GM13976 (cell line): ENCODE measurements at regions not wholly inside any gene's neighbourhood (a gene's known extent, or its start where the extent isn't known, plus 50 kb on each side); places are given as distances from the start of the nearest gene placed in this dataset.

Experiments
- DNase-seq: peaks from one replicate; pipeline ENCODE4 v3.0.0; 2012; ENCODE audit warnings: low spot score
- in situ Hi-C: fragments of 300-500 bp; cut with MboI; formaldehyde crosslinking; loops from one replicate; pipeline ENCODE4 v1.12.0; 2022; ENCODE audit warnings: low sequenced_read_pairs, mixed read lengths, inconsistent platforms; ENCODE audit not compliant: unreplicated experiment
- TF ChIP-seq, protein P1 (sequence below): IDR thresholded peaks from 2 replicates; pipeline ENCODE4 v1.5.1; 2012; ENCODE audit warnings: borderline replicate concordance, mild to moderate bottlenecking; ENCODE audit not compliant: insufficient read depth; ENCODE audit errors: extremely low read depth, missing control alignments, control extremely low read depth

DNA sequence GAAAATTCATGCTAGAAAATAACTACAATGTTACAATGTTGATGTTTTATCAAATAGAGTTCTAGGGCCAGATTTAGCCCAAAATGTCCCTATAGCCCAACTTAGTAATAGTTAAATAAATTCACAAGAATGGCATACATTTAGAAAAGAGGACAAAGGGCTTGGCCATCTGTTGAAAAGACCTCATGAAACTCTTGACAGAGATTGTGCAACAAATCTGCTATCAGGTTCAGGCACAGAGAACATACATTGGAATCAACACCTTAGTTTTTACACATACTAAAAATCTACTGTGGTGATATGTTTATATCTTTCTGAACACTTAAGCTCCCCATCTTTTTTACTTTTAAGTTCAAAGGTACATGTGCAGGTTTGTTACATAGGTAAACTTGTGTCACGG is 298.3 kb upstream of the DACH1 start:
- in situ Hi-C loops, result no loop called here
- TF ChIP-seq, protein P1, sequence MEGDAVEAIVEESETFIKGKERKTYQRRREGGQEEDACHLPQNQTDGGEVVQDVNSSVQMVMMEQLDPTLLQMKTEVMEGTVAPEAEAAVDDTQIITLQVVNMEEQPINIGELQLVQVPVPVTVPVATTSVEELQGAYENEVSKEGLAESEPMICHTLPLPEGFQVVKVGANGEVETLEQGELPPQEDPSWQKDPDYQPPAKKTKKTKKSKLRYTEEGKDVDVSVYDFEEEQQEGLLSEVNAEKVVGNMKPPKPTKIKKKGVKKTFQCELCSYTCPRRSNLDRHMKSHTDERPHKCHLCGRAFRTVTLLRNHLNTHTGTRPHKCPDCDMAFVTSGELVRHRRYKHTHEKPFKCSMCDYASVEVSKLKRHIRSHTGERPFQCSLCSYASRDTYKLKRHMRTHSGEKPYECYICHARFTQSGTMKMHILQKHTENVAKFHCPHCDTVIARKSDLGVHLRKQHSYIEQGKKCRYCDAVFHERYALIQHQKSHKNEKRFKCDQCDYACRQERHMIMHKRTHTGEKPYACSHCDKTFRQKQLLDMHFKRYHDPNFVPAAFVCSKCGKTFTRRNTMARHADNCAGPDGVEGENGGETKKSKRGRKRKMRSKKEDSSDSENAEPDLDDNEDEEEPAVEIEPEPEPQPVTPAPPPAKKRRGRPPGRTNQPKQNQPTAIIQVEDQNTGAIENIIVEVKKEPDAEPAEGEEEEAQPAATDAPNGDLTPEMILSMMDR, result no peak
- no peak for DNase-seq

GRCh38 chr13:72164811-72165210 is 297.8 kb upstream of the DACH1 start:
- in situ Hi-C loops, result no loop called here
- TF ChIP-seq, protein P1, result no peak
- no peak for DNase-seq

DNA sequence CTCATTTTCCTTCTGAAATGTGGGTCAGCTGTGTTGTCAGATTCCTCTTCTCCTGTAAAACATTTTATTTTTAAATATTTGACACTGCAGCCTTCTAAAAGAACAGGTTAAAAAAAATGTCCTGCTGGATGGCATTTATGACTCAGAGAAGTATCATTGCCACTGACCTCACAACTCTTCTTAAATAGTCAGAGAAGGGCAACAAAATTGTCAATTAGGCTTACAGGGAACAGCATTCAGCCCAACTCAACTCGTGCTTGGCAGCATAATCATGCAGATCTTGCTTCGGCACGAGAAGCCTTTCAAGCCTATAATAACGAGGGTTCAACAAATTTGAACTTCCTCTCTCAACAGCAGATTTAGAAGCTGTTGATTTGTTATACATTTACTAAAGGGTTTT is 296.7 kb upstream of the DACH1 start:
- no peak for DNase-seq
- TF ChIP-seq, protein P1, result no peak

GRCh38 chr13:72160977-72161376 is 294.0 kb upstream of the DACH1 start:
- in situ Hi-C loops, result no loop called here
- TF ChIP-seq, protein P1, result no peak
- DNase-seq, result no peak

More for the DNA sequence above, 296.7 kb upstream of the DACH1 start:
- in situ Hi-C loops, result no loop called here

- in situ Hi-C loops, result no loop called here
- DNase-seq, result no peak
- TF ChIP-seq, protein P1, result no peak
Observed at GRCh38 chr13:72156760-72157159, 289.8 kb upstream of the DACH1 start.

- TF ChIP-seq, protein P1, result no peak
- DNase-seq, result no peak
- in situ Hi-C loops, result no loop called here
Observed at GRCh38 chr13:72153272-72153671, 286.3 kb upstream of the DACH1 start.

GRCh38 chr13:72151241-72151640 is 284.2 kb upstream of the DACH1 start:
- in situ Hi-C loops, result no loop called here
- no peak for DNase-seq

More at GRCh38 chr13:72151241-72151640, 284.2 kb upstream of the DACH1 start:
- TF ChIP-seq, protein P1, result no peak
